HG03469 (cell line): ENCODE measurements at regions not wholly inside any gene's neighbourhood (a gene's known extent, or its start where the extent isn't known, plus 50 kb on each side); places are given as distances from the start of the nearest gene placed in this dataset.

ENCODE experiments used
- ATAC-seq: cut with Tn5 transposase; IDR thresholded peaks from one replicate; pipeline ENCODE4 v1.9.1; 2021; ENCODE audit warnings: mild to moderate bottlenecking, moderate library complexity, moderate number of reproducible peaks; ENCODE audit not compliant: unreplicated experiment

- no peak for ATAC-seq
Measured at GRCh38 chr14:71588576-71589215, 343.5 kb upstream of the RGS6 start.

GRCh38 chr14:71589609-71590008 is 342.6 kb upstream of the RGS6 start:
- no peak for ATAC-seq

- no peak for ATAC-seq
Measured at GRCh38 chr14:71590131-71590530, 342.1 kb upstream of the RGS6 start.

DNA sequence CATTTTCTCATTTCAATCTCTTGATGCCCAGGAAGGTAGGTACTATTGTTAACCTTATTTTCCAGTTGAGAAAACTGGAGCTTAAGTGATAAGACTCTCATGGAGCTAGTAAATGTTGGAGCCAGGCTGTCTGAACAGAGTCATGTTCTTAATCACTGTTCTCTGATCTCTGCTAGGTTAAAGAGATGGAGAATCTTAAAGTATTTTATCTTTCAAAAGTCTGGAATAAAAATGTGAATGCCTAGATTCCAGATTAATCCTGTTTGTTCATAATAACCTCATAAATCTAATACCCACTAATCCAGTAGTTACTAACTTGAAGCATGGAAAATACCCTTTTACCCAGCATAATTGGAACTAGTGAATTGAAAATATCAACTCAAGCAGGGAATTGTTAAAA is 341.0 kb upstream of the RGS6 start:
- no peak for ATAC-seq

DNA sequence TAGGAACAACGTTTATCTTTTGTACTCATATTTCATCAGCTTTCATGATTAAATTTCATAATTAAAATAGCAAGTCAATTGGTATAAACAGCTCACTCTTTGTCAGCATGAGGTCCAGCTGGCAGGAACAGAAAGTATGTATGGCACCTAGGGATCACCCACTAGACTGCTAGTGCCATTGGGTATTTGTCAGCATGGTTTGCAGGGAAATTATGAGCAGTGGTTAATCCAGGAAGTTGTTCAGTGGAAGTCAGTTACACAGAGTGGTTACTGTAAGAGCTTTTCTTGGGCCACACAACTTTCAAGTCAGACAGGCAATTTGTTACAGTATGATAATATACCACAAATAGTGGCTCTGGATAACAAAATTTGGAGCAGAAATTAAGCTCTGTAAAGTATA is 340.3 kb upstream of the RGS6 start:
- ATAC-seq, result no peak

DNA sequence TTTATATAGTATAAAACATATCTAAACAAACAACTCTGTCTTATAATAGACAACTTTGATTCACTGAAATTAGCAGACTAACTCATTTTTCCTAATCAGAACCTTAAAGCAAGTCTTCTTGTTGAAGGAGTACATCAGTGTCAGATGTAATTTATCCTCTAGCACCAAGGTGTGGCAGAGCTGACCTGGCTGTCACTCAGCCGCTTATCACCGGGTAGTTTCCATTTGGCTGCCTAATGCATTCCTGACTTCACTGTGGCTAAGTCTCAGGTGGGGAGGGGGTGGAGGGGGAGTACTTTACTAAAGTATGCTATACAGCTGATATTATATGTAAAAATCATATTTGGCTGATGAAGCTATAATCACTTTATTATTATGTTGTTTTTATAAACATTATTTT is 339.9 kb upstream of the RGS6 start:
- ATAC-seq, result no peak

DNA sequence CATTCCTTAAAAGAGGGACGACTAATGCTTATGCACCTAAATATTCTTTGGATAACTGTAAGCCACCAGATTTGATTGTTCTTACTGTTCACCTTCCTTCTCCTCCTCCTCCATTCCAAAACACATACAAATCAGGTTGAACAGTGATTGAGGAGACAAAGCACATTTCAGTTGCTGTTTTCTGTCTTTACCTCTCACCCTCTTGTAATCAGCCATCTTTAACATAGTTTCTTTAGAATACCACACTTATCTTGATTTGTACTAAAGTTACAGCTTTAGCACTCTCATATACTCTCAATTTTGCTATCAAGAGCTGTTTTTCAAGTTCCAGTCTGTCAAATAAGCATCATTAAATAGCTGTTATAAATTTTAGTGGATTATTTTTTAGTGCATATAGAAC is 338.3 kb upstream of the RGS6 start:
- no peak for ATAC-seq

DNA sequence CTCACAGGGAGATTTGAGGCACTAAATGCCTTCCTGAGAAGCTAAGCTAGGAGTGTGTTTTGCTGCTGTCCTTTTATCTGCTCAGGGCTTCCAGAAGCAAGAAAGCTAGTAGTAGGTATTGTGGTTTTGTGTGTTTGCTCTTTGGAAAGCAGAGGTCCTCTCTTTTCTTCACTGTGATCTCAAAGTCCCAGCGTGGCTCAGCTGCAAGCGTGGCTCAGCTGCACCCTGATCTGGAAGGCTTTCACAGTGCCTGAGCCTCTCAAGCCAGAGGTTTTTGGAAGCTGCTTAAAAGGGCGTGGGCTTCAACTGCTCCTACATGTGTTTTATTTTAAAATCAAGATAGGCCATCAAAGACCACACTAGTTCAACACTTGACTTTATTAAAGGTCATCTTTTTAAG is 337.4 kb upstream of the RGS6 start:
- ATAC-seq, result no peak

- no peak for ATAC-seq
Measured at GRCh38 chr14:71595441-71595840, 336.8 kb upstream of the RGS6 start.

DNA sequence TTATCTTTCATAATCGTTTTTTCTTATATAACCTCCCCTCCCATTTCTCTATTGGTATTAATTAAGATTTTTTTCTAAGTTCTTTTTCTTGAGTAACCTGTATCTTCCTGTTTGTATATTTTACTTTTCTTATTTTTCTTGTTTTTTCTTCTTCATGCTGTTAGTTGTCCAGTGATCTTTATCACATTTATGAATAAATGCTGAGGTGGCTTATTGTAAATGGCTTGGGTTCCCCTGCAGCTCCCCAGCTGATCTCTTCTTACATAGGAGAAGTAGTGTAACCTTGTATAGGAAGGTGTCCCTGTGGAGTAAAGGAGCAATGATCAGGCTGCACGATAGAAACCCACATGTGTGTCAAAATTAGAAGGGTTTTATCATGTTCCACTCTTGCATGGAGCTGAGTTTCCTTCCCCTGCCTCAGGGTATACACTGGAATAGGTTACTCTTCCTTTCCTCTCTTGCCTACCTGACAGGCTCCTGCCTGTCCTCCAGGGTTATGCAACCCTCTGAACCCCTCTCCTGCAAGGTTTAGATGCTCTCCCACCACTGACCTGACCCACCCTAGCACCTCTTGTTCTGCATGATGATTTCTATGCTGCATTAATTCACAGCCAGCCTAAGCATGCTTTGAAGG is 334.8 kb upstream of the RGS6 start:
- ATAC-seq, result no peak

GRCh38 chr14:71597955-71598660 is 334.1 kb upstream of the RGS6 start:
- ATAC-seq, result peak; percentile 59

DNA sequence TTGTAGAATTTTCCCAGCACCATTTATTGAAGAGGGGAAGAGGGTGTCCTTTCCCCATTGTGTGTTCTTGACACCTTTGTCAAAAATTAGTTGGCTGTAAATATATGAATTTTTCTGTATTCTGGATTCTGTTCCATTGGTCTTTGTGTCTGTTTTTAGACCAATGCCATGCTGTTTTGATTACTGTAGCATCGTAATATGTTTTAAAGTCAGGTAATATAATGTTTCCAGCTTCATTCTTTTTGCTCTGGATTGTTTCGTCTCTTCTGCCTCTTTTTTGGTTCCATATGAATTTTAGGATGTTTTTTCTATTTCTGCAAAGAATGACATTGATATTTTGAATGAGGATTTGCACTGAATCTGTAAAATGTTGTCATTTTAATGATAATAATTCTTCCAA is 331.9 kb upstream of the RGS6 start:
- ATAC-seq, result no peak

DNA sequence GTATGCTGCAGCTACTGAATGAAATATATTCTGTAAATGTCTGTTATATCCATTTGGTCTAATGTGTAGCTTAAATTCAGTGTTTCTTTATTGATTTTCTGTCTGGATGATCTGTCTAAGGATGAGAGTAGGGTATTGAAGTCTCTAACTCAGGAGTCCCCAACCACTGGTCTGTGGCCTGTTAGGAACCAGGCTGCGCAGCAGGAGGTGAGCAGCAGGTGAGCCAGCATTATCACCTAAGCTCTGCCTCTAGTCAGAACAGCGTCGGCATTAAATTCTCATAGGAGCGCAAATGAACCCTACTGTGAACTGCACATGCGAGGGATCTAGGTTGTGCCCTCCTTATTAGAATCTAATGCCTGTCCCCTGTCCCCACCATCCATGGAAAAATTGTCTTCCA is 329.7 kb upstream of the RGS6 start:
- ATAC-seq, result no peak

DNA sequence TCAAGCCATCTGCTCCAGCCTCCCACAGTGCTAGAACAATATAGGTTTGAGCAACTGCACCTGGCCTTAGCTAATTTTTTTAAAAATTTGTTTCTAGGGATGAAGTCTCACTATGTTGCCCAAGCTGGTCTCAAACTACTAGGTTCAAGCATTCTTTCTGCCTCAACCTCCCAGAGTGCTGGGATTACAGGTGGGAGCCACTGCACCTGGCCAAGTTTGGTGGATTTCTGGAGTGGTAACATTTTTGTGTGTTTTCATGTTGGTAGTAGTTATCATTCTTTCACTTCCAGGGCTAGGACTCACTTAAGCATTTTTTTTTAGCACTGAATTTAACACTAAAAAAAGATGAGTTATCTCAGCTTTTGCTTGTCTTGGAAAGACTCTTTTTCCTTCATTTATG is 328.0 kb upstream of the RGS6 start:
- no peak for ATAC-seq

- no peak for ATAC-seq
Measured at GRCh38 chr14:71606064-71606463, 326.2 kb upstream of the RGS6 start.

GRCh38 chr14:71606575-71606974 is 325.7 kb upstream of the RGS6 start:
- ATAC-seq, result no peak

- ATAC-seq, result no peak
Measured at GRCh38 chr14:71607056-71607455, 325.2 kb upstream of the RGS6 start.

DNA sequence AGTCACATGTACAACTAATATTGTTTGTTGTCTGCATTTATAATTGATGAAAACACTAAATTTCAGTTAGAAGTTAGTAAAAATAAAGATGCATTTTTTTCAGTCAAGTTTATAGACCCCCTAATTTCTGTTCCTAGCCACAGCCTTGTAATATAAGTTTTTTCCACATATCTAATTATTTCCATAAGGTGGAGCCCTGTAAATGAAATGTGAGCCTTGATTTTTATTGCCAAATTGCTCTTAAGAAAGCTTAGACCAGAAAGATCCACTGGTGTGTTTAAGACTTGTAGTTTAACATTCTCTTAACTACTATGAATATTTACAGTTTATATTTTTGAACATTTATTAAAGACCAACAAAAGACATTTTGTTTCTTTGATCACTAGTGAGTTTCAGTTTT is 322.1 kb upstream of the RGS6 start:
- no peak for ATAC-seq

DNA sequence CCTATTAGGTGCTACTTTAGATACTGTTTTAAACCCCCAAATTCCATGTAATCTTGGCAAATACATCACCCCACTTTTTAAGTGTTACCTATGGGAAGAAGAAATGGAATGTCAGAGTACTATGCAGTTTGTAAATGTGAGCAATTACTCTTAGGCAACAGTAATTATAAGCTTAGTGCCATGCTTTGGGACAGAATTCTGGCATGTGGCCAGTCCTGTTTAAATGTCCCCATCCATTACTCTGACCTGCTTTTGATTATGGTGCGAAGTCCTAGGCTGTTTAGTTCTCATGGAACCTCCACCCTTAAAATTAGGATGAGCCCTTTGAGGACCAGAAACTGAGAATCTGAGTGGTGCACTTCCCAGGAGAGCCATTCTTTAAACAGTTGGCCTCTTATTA is 321.4 kb upstream of the RGS6 start:
- ATAC-seq, result no peak

GRCh38 chr14:71613168-71613567 is 319.1 kb upstream of the RGS6 start:
- ATAC-seq, result no peak

DNA sequence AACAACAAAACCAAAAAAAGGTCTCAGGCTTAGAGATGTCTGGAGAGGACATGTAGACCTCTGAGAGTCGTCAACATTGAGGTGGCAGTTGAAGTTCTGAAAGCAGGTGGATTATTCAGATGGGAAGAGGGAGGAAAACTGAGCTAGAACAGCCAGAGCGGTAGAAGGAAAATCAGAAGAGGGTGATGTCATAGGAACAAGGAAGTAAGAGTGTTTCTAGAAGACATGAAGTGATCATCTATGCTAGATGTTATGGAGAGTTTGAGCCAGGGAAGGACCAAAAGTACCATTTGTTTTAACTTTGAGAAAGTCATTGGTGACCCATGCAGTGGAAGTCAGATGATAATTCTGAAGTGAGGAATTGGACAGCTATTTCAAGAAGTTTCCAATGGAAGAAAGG is 316.2 kb upstream of the RGS6 start:
- ATAC-seq, result no peak

DNA sequence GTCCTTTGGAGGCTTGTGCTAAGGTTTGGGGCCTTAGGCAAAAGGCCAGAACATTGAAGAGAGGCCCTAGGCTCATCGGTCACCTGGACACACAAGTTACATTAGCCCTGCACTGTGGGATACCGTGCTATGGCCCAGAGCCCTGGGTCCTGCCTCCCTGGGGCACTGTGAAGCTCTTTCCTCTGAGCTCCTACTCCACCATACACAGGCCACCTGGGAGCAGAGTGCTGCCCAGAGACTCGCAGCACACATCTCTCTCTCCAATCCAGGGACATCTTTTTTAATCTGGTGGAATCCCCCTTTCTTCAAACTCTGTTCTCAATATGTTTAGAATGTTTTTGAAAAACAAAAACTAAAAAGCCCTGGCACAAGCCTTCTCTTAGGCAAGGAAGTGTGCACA is 314.2 kb upstream of the RGS6 start:
- no peak for ATAC-seq
